Sigmoid colon (tissue), 4 donors: ENCODE measurements at regions not wholly inside any gene's neighbourhood (a gene's known extent, or its start where the extent isn't known, plus 50 kb on each side); places are given as distances from the start of the nearest gene placed in this dataset.

Source experiments
- CTCF ChIP-seq, 4 experiments: fragments of 450-650 bp in 3 of 4; fragments of 200-600 bp in 1 of 4; IDR thresholded peaks; one replicate each; pipeline ENCODE4 v1.5.1; 2016 to 2019; ENCODE audit warnings: antibody characterized with exemption in 4 of 4, mild to moderate bottlenecking in 3 of 4, moderate library complexity in 2 of 4
- EP300 ChIP-seq, 4 donors: sonication (generic); formaldehyde crosslinking; IDR thresholded peaks; one replicate each; pipeline ENCODE4 v1.6.1; 2017; ENCODE audit warnings: antibody characterized with exemption in 4 of 4
- POLR2A ChIP-seq, 2 donors: fragments of 450-650 bp; IDR thresholded peaks; one replicate each; pipeline ENCODE4 v1.6.1; 2016; ENCODE audit warnings: antibody characterized with exemption in 2 of 2, mild to moderate bottlenecking in 2 of 2, moderate library complexity in 2 of 2

GRCh38 chr7:348962-349743 is 59.2 kb downstream of the FOXL3 start:
- TF ChIP-seq CTCF (IDR thresholded peaks at IDR 0.05) (no peak), EP300 (IDR thresholded peaks at IDR 0.05) (no peak), POLR2A (IDR thresholded peaks at IDR 0.05) (no peak)
